COLO668 (cell line): ENCODE measurements at regions not wholly inside any gene's neighbourhood (a gene's known extent, or its start where the extent isn't known, plus 50 kb on each side); places are given as distances from the start of the nearest gene placed in this dataset.
"Not testable (repeated sequence)": the region's sequence is repeated elsewhere in the genome, so short reads cannot be mapped to it uniquely, and the experiment has no call there.

ENCODE experiments used
- DNase-seq: peaks from one replicate; lab custom pipeline; 2025; ENCODE audit not compliant: unreplicated experiment; lab: John Stamatoyannopoulos, UW

- DNase-seq: no peak
Measured at GRCh38 chr6:164048840-164049516, 634.5 kb downstream of the QKI start.

GRCh38 chr6:164045082-164045481, 630.6 kb downstream of the QKI start:
- DNase-seq: no peak

- DNase-seq: not testable (repeated sequence)
Measured at GRCh38 chr6:164043656-164044055, 629.1 kb downstream of the QKI start.

GRCh38 chr6:164042212-164042611, 627.7 kb downstream of the QKI start:
- DNase-seq: no peak

- no peak for DNase-seq
Measured at GRCh38 chr6:164040994-164041393, 626.5 kb downstream of the QKI start.

- no peak for DNase-seq
Measured at GRCh38 chr6:164039954-164040375, 625.4 kb downstream of the QKI start.

GRCh38 chr6:164037171-164037870, 622.8 kb downstream of the QKI start:
- no peak for DNase-seq

- DNase-seq: no peak
Measured at GRCh38 chr6:164035900-164036485, 621.5 kb downstream of the QKI start.

GRCh38 chr6:164034602-164035140, 620.2 kb downstream of the QKI start:
- DNase-seq: no peak

GRCh38 chr6:164025180-164025579, 610.7 kb downstream of the QKI start:
- DNase-seq: no peak

- DNase-seq: no peak
Measured at GRCh38 chr6:164023535-164023934, 609.0 kb downstream of the QKI start.

GRCh38 chr6:164022632-164023031, 608.1 kb downstream of the QKI start:
- no peak for DNase-seq

GRCh38 chr6:164021589-164022250, 607.2 kb downstream of the QKI start:
- no peak for DNase-seq

- DNase-seq: no peak
Measured at GRCh38 chr6:164020142-164020541, 605.6 kb downstream of the QKI start.

GRCh38 chr6:164018133-164018532, 603.6 kb downstream of the QKI start:
- DNase-seq: no peak

GRCh38 chr6:164016056-164016455, 601.5 kb downstream of the QKI start:
- no peak for DNase-seq

- DNase-seq: no peak
Measured at GRCh38 chr6:164015088-164015484, 600.6 kb downstream of the QKI start.

GRCh38 chr6:164014346-164015087, 600.0 kb downstream of the QKI start:
- DNase-seq: no peak

- DNase-seq: no peak
Measured at GRCh38 chr6:164013480-164014208, 599.1 kb downstream of the QKI start.

- DNase-seq: no peak
Measured at GRCh38 chr6:164011321-164011720, 596.8 kb downstream of the QKI start.
